IPS-18a (cell line): ENCODE measurements at regions not wholly inside any gene's neighbourhood (a gene's known extent, or its start where the extent isn't known, plus 50 kb on each side); places are given as distances from the start of the nearest gene placed in this dataset.
"Not testable (repeated sequence)": the region's sequence is repeated elsewhere in the genome, so short reads cannot be mapped to it uniquely, and the experiment has no call there.

Experiments used
- H3K27ac ChIP-seq: one replicate; pipeline ENCODE4 v1.5.1; 2013; ENCODE audit warnings: low read length
- H3K27me3 ChIP-seq: one replicate; pipeline ENCODE4 v1.6.1; 2013; ENCODE audit warnings: mild to moderate bottlenecking, low read length; ENCODE audit not compliant: control insufficient read depth, insufficient read depth
- H3K36me3 ChIP-seq: one replicate; pipeline ENCODE4 v1.6.1; 2013; ENCODE audit warnings: low read depth, low read length; ENCODE audit not compliant: control insufficient read depth
- H3K4me1 ChIP-seq: one replicate; pipeline ENCODE4 v1.6.1; 2013; ENCODE audit warnings: low read depth, low read length; ENCODE audit not compliant: control insufficient read depth
- H3K4me3 ChIP-seq: one replicate; pipeline ENCODE4 v1.5.1; 2013; ENCODE audit warnings: low read length
- H3K9ac ChIP-seq: one replicate; pipeline ENCODE4 v1.6.1; 2013; ENCODE audit warnings: mild to moderate bottlenecking, low read length, moderate library complexity
- H3K9me3 ChIP-seq: one replicate; pipeline ENCODE4 v1.6.1; 2013; ENCODE audit warnings: low read depth, low read length; ENCODE audit not compliant: control insufficient read depth

DNA sequence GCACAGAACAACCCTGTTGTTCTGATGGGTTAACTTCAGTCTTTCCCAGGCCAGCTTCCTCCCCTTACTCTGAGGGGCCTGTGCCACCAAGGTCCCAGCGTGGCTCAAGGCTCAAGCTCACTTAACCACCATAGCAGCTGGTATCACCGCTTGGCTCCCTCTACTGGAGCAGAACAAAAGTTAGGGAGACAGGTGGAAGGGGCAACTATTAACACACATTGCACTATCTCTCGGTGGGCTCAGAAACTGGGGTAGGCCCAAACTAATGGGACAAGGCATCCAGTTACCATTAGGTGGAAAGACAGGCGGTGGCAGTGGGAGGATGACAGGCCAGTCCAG, 88.7 kb upstream of the ATL2 start:
- Histone ChIP-seq H3K27me3 (no peaks in the 10 kb centered on the region), H3K9ac (no peak overlapping the region), H3K4me1 (no peaks in the 10 kb centered on the region), H3K27ac (no peak overlapping the region), H3K36me3 (no peaks in the 10 kb centered on the region), H3K9me3 (no peaks in the 10 kb centered on the region), H3K4me3 (no peak overlapping the region)

GRCh38 chr2:38464971-38465788, 88.1 kb upstream of the ATL2 start:
- H3K9ac ChIP-seq: no peak overlapping the region
- H3K4me3 ChIP-seq: no peak overlapping the region
- no peak overlapping the region for H3K27ac ChIP-seq
- H3K4me1 ChIP-seq: no peaks in the 10 kb centered on the region
- H3K36me3 ChIP-seq: no peaks in the 10 kb centered on the region
- H3K27me3 ChIP-seq: no peaks in the 10 kb centered on the region
- no peaks in the 10 kb centered on the region for H3K9me3 ChIP-seq

DNA sequence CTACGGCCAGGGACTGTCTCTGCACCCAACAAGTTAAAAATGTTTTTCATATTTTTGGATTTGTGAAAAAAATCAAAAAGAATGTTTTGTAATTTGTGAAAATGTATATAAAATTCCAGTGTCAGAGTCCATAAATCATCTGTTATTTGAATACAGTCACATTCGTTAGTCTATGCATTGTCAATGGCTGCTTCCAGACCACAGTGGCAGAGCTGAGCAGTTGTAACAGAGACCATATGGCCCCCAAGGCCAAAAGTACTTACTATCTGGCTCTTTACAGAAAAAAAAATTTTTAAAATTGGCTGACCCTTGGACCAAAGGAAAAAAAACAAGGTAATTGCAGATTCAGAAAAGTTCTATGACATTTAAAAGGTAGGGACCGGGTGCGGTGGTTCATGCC, 86.7 kb upstream of the ATL2 start:
- Histone ChIP-seq H3K9me3 (no peaks in the 10 kb centered on the region), H3K4me3 (no peak overlapping the region), H3K27me3 (no peaks in the 10 kb centered on the region), H3K36me3 (no peaks in the 10 kb centered on the region), H3K27ac (no peak overlapping the region), H3K9ac (no peak overlapping the region), H3K4me1 (no peaks in the 10 kb centered on the region)

GRCh38 chr2:38462121-38462661, 85.1 kb upstream of the ATL2 start:
- Histone ChIP-seq H3K4me3 (no peak overlapping the region), H3K27me3 (no peaks in the 10 kb centered on the region), H3K4me1 (no peaks in the 10 kb centered on the region), H3K9ac (no peak overlapping the region), H3K9me3 (no peaks in the 10 kb centered on the region), H3K27ac (no peak overlapping the region), H3K36me3 (no peaks in the 10 kb centered on the region)

GRCh38 chr2:38461470-38461869, 84.4 kb upstream of the ATL2 start:
- Histone ChIP-seq H3K4me1 (no peaks in the 10 kb centered on the region), H3K27ac (no peak overlapping the region), H3K27me3 (no peaks in the 10 kb centered on the region), H3K36me3 (no peaks in the 10 kb centered on the region), H3K9me3 (no peaks in the 10 kb centered on the region), H3K4me3 (no peak overlapping the region), H3K9ac (no peak overlapping the region)

- Histone ChIP-seq H3K4me1 (no peaks in the 10 kb centered on the region), H3K4me3 (no peak overlapping the region), H3K9me3 (no peaks in the 10 kb centered on the region), H3K27me3 (no peaks in the 10 kb centered on the region), H3K9ac (no peak overlapping the region), H3K27ac (no peak overlapping the region), H3K36me3 (no peaks in the 10 kb centered on the region)
These were observed 83.2 kb upstream of the ATL2 start for GRCh38 chr2:38460313-38460712.

GRCh38 chr2:38454081-38454480, 77.0 kb upstream of the ATL2 start:
- H3K9ac ChIP-seq: no peak overlapping the region
- no peak overlapping the region for H3K4me3 ChIP-seq
- no peak overlapping the region for H3K27ac ChIP-seq
- H3K36me3 ChIP-seq: no peaks in the 10 kb centered on the region
- peaks cover 6% of the 10 kb centered on the region for H3K4me1 ChIP-seq
- no peaks in the 10 kb centered on the region for H3K9me3 ChIP-seq
- H3K27me3 ChIP-seq: no peaks in the 10 kb centered on the region

- H3K27me3 ChIP-seq, H3K36me3 ChIP-seq, H3K4me3 ChIP-seq, H3K9ac ChIP-seq, H3K4me1 ChIP-seq, H3K27ac ChIP-seq, H3K9me3 ChIP-seq: not testable (repeated sequence)
These were observed 74.7 kb upstream of the ATL2 start for GRCh38 chr2:38451778-38452177.

DNA sequence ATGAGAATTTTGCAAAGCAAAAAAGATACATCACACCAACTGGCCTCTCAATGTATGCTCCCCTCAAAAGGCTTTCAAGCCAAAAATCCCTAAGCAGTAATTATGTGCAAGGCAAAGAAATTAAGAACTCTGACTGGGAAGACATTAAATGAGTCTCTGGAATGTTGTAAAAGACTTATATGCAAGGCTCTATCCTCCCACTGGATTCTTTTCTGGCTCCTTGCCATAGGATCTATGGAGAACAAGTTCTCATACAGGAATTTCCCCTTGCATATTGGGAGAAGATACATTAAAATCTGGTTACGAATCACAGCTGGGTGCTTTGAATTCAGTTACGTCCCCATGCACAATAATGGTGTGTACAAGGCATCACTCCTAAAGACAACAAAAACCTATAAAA, 73.4 kb upstream of the ATL2 start:
- Histone ChIP-seq H3K27me3 (no peaks in the 10 kb centered on the region), H3K4me3 (no peak overlapping the region), H3K9me3 (no peaks in the 10 kb centered on the region), H3K4me1 (peaks cover 10% of the 10 kb centered on the region), H3K9ac (no peak overlapping the region), H3K36me3 (no peaks in the 10 kb centered on the region), H3K27ac (peak overlapping the region; percentile 33)

DNA sequence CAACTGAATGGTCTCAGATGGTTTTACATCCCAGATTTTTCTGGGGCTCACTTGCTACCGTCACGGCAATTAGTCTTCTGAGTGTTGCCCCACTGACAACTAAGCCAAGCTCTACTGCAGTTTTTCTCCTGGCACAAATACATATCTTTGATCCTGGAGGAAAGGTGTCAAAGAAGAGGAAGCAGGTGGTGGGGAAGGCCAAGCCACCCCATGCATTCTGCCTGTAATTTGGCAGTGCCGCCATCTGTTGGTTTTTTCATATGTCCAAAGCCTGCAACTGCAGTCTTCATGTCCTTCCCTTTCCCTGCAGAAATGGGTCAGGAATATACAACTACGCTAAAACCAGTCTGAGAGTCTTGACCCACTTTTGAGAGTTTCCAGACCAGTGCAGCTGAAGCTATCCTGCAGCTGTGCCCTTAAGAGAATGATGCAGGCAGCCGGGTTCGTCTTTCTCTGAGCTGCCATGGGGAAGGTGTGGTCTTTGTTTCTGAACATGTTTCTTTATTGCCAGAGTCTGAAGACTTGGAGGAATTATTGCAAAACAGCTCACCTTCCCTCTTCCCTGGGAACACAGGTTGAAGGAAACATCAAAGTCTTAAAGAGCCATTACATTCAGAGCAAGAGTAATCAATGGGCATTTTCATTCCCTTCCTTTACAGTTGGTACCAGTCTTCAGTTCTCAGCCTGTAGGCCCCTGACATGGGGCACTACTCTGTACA, 71.8 kb upstream of the ATL2 start:
- no peaks in the 10 kb centered on the region for H3K27me3 ChIP-seq
- H3K9me3 ChIP-seq: no peaks in the 10 kb centered on the region
- H3K4me1 ChIP-seq: peaks cover 18% of the 10 kb centered on the region
- H3K9ac ChIP-seq: no peak overlapping the region
- no peak overlapping the region for H3K27ac ChIP-seq
- H3K36me3 ChIP-seq: no peaks in the 10 kb centered on the region
- no peak overlapping the region for H3K4me3 ChIP-seq

DNA sequence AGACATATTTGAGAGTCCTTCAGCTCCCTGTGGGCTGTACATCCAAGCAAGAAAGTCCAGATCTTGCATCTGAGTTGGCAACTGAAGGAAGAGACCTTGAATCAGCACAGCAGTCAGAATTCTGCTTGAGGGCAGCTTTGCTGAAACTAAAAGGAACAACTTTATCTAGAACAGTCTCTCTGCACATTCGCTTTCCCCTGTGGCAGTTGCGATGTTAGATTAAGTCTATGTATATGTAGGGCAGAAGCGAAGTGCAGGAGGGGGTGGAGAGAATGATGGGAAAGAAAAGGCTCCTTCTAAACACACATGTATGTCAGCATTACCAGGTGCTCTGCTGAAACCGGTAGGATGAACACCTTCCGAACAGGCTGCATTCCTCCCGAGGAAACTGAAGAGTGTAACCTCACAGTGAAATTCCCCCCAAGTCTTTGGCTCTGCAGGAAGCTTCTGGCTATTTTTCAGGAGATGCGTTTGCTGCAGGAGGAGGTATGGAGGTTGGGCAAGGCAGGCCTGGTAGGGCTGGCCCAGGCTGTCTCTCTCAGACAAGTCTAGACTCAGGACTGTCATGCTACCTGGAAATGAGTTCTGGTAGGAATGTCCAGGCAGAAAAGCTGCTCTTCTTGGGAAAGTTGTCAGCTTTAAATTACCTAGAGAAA, 70.0 kb upstream of the ATL2 start:
- H3K4me1 ChIP-seq: peaks cover 36% of the 10 kb centered on the region
- H3K9me3 ChIP-seq: no peaks in the 10 kb centered on the region
- no peak overlapping the region for H3K9ac ChIP-seq
- no peaks in the 10 kb centered on the region for H3K36me3 ChIP-seq
- no peak overlapping the region for H3K4me3 ChIP-seq
- H3K27me3 ChIP-seq: no peaks in the 10 kb centered on the region
- no peak overlapping the region for H3K27ac ChIP-seq
